Neuronal stem cell (in vitro differentiated cells): ENCODE measurements at regions not wholly inside any gene's neighbourhood (a gene's known extent, or its start where the extent isn't known, plus 50 kb on each side); places are given as distances from the start of the nearest gene placed in this dataset.

Experiments used
- DNase-seq: peaks from one replicate; pipeline ENCODE4 v3.0.0-alpha.2; 2013; ENCODE audit warnings: low spot score
- H2AFZ ChIP-seq: one replicate; pipeline ENCODE4 v1.6.1; 2013; ENCODE audit warnings: mild to moderate bottlenecking, low read length, inconsistent platforms
- H2AK5ac ChIP-seq: 2 replicates; pipeline ENCODE4 v1.6.1; 2013; ENCODE audit warnings: low read depth, mild to moderate bottlenecking, inconsistent platforms, low read length, moderate library complexity, mixed read lengths
- H2BK120ac ChIP-seq: 2 replicates; pipeline ENCODE4 v1.6.1; 2013; ENCODE audit warnings: low read depth, mild to moderate bottlenecking, inconsistent platforms, low read length, moderate library complexity, mixed read lengths
- H2BK12ac ChIP-seq: one replicate; pipeline ENCODE4 v1.6.1; 2013; ENCODE audit warnings: low read length, inconsistent platforms
- H2BK15ac ChIP-seq: 2 replicates; pipeline ENCODE4 v1.6.1; 2013; ENCODE audit warnings: mild to moderate bottlenecking, low read length, inconsistent platforms, mixed read lengths
- H2BK5ac ChIP-seq: one replicate; pipeline ENCODE4 v1.6.1; 2013; ENCODE audit warnings: inconsistent platforms, mild to moderate bottlenecking, low read length, moderate library complexity
- H3K14ac ChIP-seq: one replicate; pipeline ENCODE4 v1.6.1; 2013; ENCODE audit warnings: low read length, inconsistent platforms
- H3K18ac ChIP-seq: 2 replicates; pipeline ENCODE4 v1.6.1; 2013; ENCODE audit warnings: low read length, inconsistent platforms
- H3K23ac ChIP-seq: 2 replicates; pipeline ENCODE4 v1.6.1; 2013; ENCODE audit warnings: low read depth, mild to moderate bottlenecking, mixed read lengths, low read length, inconsistent platforms; ENCODE audit not compliant: poor library complexity
- H3K27ac ChIP-seq: replicated peaks from 3 replicates; pipeline ENCODE4 v1.5.1; 2013; ENCODE audit warnings: low read length, inconsistent platforms
- H3K27me3 ChIP-seq, 3 experiments: 2 replicates each; pipeline ENCODE4 v1.6.1; 2013; ENCODE audit warnings: low read length in 3 of 3, mild to moderate bottlenecking in 2 of 3, inconsistent platforms in 1 of 3, low read depth in 1 of 3, mixed read lengths in 1 of 3, moderate library complexity in 1 of 3; ENCODE audit not compliant: control insufficient read depth in 3 of 3, insufficient read depth in 3 of 3
- H3K36me3 ChIP-seq, 2 donors: replicated peaks in 1 of 2; 2 replicates each; pipeline ENCODE4 v1.6.1; 2013; ENCODE audit warnings: low read length in 2 of 2; ENCODE audit not compliant: control insufficient read depth in 2 of 2, insufficient read depth in 2 of 2
- H3K4ac ChIP-seq: 2 replicates; pipeline ENCODE4 v1.6.1; 2013; ENCODE audit warnings: inconsistent platforms, mild to moderate bottlenecking, low read length, moderate library complexity
- H3K4me1 ChIP-seq, 2 donors: 1 replicate in 1 of 2; 2 replicates in 1 of 2; pipeline ENCODE4 v1.6.1; 2013; ENCODE audit warnings: low read length in 2 of 2, low read depth in 1 of 2; ENCODE audit not compliant: control insufficient read depth in 2 of 2, insufficient read depth in 1 of 2
- H3K4me2 ChIP-seq: one replicate; pipeline ENCODE4 v1.6.1; 2013; ENCODE audit warnings: mild to moderate bottlenecking, low read length, inconsistent platforms; ENCODE audit not compliant: insufficient read depth, poor library complexity, severe bottlenecking
- H3K4me3 ChIP-seq, 2 donors: 2 replicates each; pipeline ENCODE4 v1.5.1; 2013; ENCODE audit warnings: low read length in 2 of 2, mild to moderate bottlenecking in 2 of 2, inconsistent platforms in 1 of 2, moderate library complexity in 1 of 2
- H3K79me1 ChIP-seq: one replicate; pipeline ENCODE4 v1.6.1; 2013; ENCODE audit warnings: low read depth, mild to moderate bottlenecking, inconsistent platforms, low read length, moderate library complexity
- H3K9ac ChIP-seq: one replicate; pipeline ENCODE4 v1.6.1; 2013; ENCODE audit warnings: mild to moderate bottlenecking, low read depth, low read length, inconsistent platforms; ENCODE audit not compliant: poor library complexity
- H3K9me3 ChIP-seq, 2 donors: replicated peaks in 1 of 2; 2 replicates each; pipeline versions ENCODE3 to v1.6.1; 2013; ENCODE audit warnings: low read length in 2 of 2, mild to moderate bottlenecking in 2 of 2, inconsistent platforms in 1 of 2, low read depth in 1 of 2, mixed read lengths in 1 of 2, moderate library complexity in 1 of 2; ENCODE audit not compliant: control insufficient read depth in 2 of 2, insufficient read depth in 1 of 2
- H4K8ac ChIP-seq: one replicate; pipeline ENCODE4 v1.6.1; 2013; ENCODE audit warnings: low read depth, mild to moderate bottlenecking, inconsistent platforms, low read length, moderate library complexity
- H4K91ac ChIP-seq: one replicate; pipeline ENCODE4 v1.6.1; 2013; ENCODE audit warnings: low read length, low read depth, mild to moderate bottlenecking, inconsistent platforms; ENCODE audit not compliant: poor library complexity
- WGBS, 2 donors: extraction: QIAGEN DNeasy Blood & Tissue Kit; methylation state at CpG; one replicate each; pipeline ENCODE4 v1.1.7; 2013; ENCODE audit warnings: missing lambda C conversion rate in 2 of 2, mixed read lengths in 1 of 2; ENCODE audit not compliant: insufficient read length in 2 of 2, insufficient replicate concordance in 1 of 2; ENCODE audit errors: extremely low coverage in 2 of 2; 5-methylcytosine and 5-hydroxymethylcytosine counted together

DNA sequence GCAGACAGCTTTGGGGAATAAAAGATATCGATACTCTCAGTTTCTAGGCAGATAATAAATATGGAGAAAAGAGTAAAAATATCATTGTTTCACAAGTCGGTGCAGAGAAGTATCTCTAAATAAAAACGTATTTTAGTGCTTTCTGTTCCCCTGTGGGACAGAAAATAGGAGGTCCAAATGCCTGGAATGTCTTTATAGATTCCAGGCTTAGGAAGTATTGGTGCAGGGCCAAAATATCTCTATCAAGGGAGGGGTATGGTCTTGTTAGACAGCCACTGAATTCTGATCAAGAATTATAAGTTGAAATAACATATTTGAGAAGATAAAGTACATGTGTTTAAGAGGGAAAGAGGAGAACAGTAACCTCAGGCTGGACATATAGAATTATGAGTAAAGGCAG is 596.4 kb downstream of the PCDH18 start:
- Histone ChIP-seq H3K4me3 (no peak overlapping the region), H3K9me3 (no peaks in the 10 kb centered on the region), H2BK120ac (no peak overlapping the region), H3K36me3 (no peaks in the 10 kb centered on the region), H3K79me1 (no peaks in the 10 kb centered on the region), H3K9ac (no peak overlapping the region), H2AK5ac (no peak overlapping the region), H2BK5ac (no peak overlapping the region), H3K4ac (no peak overlapping the region), H3K27ac (no peak overlapping the region), H2BK12ac (no peak overlapping the region), H3K23ac (no peak overlapping the region), H4K8ac (no peak overlapping the region), H3K4me2 (no peak overlapping the region), H2AFZ (no peak overlapping the region), H3K18ac (no peak overlapping the region), H3K4me1 (peaks cover 0 to 3% of the 10 kb centered on the region in 2 donors), H3K14ac (no peak overlapping the region), H4K91ac (no peak overlapping the region), H3K27me3 (no peaks in the 10 kb centered on the region), H2BK15ac (no peak overlapping the region)
- no peak for DNase-seq
- WGBS, 2 donors: no CpG with 5 or more reads among the region's 3 CpGs

DNA sequence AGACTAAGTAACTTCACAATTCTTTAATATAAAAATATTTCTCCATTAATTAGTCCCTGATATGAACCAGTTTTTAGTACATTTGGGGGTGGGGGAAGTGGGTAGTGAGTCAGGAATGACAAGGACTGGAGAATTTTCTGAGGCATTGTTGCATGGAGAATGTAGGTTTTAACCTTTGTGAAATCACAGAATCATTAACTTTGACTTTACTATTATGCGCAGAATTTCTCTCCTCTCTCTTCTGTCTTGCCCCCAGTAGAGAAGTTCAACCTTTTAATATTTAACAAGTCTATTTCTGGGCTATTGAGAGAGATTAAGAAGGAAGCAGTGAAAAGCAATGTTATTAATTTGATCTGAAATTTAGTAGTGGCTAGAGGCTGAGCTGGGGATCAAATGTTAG is 597.0 kb downstream of the PCDH18 start:
- Histone ChIP-seq H3K9ac (no peak overlapping the region), H2AK5ac (no peak overlapping the region), H4K8ac (no peak overlapping the region), H3K4me3 (no peak overlapping the region), H3K14ac (no peak overlapping the region), H2BK12ac (no peak overlapping the region), H2BK15ac (no peak overlapping the region), H3K4ac (no peak overlapping the region), H2BK5ac (no peak overlapping the region), H3K18ac (no peak overlapping the region), H4K91ac (no peak overlapping the region), H3K9me3 (no peaks in the 10 kb centered on the region), H3K79me1 (no peaks in the 10 kb centered on the region), H3K27me3 (no peaks in the 10 kb centered on the region), H2AFZ (no peak overlapping the region), H3K4me2 (no peak overlapping the region), H2BK120ac (no peak overlapping the region), H3K4me1 (peaks cover 0 to 3% of the 10 kb centered on the region in 2 donors), H3K27ac (no peak overlapping the region), H3K36me3 (no peaks in the 10 kb centered on the region), H3K23ac (no peak overlapping the region)
- DNase-seq: no peak
- WGBS, 2 donors: no CpG with 5 or more reads among the region's 1 CpG

DNA sequence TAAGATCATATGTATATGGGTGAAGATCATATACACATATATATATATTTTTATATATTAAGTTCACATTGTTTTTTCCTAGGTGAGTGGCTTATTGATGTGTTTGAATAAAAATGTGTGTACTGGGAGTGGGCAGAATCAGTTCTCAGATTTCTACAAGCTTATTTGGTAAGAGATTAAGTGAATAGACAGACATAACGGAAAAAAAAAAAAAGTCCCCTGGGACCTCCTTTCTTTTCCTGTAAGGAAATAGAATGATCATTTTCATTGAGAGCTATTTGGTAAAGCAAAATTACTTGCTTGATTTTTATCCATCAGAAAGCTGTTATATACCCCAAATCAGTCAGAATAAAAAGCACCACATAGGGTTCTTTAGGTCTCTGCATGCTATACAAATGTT is 597.7 kb downstream of the PCDH18 start:
- Histone ChIP-seq H3K23ac (no peak overlapping the region), H3K4me3 (no peak overlapping the region), H2BK15ac (no peak overlapping the region), H2BK120ac (no peak overlapping the region), H3K9me3 (no peaks in the 10 kb centered on the region), H4K91ac (no peak overlapping the region), H3K27ac (no peak overlapping the region), H3K9ac (no peak overlapping the region), H3K79me1 (no peaks in the 10 kb centered on the region), H3K14ac (no peak overlapping the region), H2BK12ac (no peak overlapping the region), H3K4me1 (peaks cover 0 to 3% of the 10 kb centered on the region in 2 donors), H3K36me3 (no peaks in the 10 kb centered on the region), H3K4ac (no peak overlapping the region), H2AK5ac (no peak overlapping the region), H3K4me2 (no peak overlapping the region), H2AFZ (peak overlapping the region; percentile 17), H4K8ac (no peak overlapping the region), H2BK5ac (no peak overlapping the region), H3K27me3 (no peaks in the 10 kb centered on the region), H3K18ac (no peak overlapping the region)
- no peak for DNase-seq
- WGBS, 2 donors: no CpG with 5 or more reads among the region's 1 CpG

GRCh38 chr4:136931781-136932180 is 600.5 kb downstream of the PCDH18 start:
- H2BK5ac ChIP-seq: no peak overlapping the region
- no CpG with 5 or more reads among the region's 2 CpGs for WGBS, 2 donors
- DNase-seq: no peak

More at GRCh38 chr4:136931781-136932180, 600.5 kb downstream of the PCDH18 start:
- H3K9ac ChIP-seq: no peak overlapping the region
- no peak overlapping the region for H3K14ac ChIP-seq
- peaks cover 0 to 3% of the 10 kb centered on the region in 2 donors for H3K4me1 ChIP-seq
- H3K36me3 ChIP-seq: no peaks in the 10 kb centered on the region
- H3K4ac ChIP-seq: no peak overlapping the region
- no peak overlapping the region for H3K27ac ChIP-seq
- no peak overlapping the region for H3K4me2 ChIP-seq
- no peak overlapping the region for H2BK120ac ChIP-seq
- no peak overlapping the region for H3K4me3 ChIP-seq
- no peak overlapping the region for H4K8ac ChIP-seq
- no peaks in the 10 kb centered on the region for H3K9me3 ChIP-seq
- H3K79me1 ChIP-seq: no peaks in the 10 kb centered on the region
- H3K23ac ChIP-seq: no peak overlapping the region
- H2BK15ac ChIP-seq: no peak overlapping the region
- no peaks in the 10 kb centered on the region for H3K27me3 ChIP-seq
- no peak overlapping the region for H2AFZ ChIP-seq
- no peak overlapping the region for H4K91ac ChIP-seq
- no peak overlapping the region for H2AK5ac ChIP-seq
- H3K18ac ChIP-seq: no peak overlapping the region
- H2BK12ac ChIP-seq: no peak overlapping the region
